Activated CD8-positive, alpha-beta memory T cell treated with anti-CD3 and anti-CD28 coated beads, Interleukin-2, amount 50 U/mL, for 4 hours (primary cell): ENCODE measurements at regions not wholly inside any gene's neighbourhood (a gene's known extent, or its start where the extent isn't known, plus 50 kb on each side); places are given as distances from the start of the nearest gene placed in this dataset.
"Not testable (repeated sequence)": the region's sequence is repeated elsewhere in the genome, so short reads cannot be mapped to it uniquely, and the experiment has no call there.

Experiments
- DNase-seq: peaks from one replicate; pipeline ENCODE4 v3.0.0-alpha.2; 2020

DNA sequence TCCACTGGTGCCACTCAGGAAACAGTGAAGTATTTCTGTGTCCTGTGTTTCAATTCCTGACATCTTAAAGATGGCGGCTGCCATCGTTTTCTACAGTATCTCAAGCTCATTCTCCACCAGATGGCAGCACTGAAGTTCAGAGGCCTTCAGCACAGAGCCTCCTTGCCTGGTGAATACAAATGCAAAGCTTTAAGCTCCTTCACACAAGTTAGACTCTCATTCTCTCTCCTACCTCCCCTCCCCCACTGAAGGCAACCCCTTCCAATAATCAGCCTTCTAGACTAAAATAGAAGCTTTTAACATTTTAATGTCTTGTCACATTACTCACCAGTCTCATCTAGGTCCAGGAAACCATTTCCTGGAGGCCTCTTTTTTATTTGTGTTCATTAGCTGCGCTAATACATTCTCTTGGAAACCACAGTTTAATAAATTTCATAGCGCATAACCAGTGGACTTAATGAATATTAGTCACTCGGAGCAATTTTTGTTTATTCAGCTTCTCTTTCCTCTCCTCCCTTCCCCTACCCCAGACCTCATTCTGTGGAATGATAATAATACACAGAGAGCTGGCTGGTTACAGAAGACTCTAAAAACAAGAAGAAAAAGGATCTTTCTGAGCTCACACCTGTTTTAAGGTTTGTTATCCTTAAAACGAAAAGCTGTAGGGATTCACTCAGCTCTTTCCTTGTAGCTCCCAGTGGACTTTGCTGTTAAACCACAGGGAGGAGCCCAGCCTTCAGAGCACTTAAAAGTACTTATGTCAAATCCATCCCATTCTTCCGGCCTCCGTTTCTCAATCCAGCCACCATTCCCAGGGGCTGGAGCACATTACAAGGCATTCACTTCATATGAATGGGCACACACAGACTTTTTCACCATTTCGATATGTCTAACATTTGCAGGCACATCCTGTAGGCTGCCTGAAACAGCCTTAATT is 384.9 kb downstream of the HLX start:
- DNase-seq = no peak

DNA sequence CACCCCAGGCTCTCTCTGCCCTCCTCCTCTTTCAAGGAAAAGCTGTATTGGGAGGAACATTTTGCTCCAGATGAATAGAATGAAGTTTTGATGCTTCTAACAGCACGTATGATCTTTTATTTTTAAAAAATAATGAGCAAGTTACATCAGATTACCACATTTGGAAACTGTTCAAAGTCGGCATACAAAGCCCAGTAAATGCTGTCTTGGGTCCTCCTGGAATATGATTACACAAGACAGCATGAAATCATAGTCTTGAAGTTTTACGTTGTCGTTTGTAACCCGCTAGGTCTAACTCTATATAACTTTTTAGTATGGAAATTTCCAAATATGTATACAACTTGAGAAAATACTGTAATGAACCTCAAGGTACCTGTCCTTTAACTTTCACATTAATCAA is 385.6 kb downstream of the HLX start:
- DNase-seq = no peak

DNA sequence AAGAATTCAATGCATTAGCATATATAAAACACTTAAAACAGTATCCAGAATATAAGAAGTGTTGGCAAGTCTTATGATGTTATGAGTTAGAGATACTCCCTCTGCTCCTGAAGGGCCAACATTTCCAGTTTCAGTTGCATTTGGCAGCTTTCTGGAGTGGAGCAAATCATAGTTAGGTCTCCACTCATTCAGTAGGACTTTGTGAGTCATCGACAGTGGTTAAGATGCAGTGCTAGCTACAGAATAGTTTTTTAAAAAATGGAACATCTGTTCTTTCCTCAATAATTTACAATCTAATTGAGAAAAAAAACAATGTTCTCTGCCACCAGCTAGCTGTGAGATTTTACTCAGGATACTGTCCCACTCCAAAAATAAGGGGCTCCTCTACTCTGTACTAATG is 389.1 kb downstream of the HLX start:
- DNase-seq = no peak

DNA sequence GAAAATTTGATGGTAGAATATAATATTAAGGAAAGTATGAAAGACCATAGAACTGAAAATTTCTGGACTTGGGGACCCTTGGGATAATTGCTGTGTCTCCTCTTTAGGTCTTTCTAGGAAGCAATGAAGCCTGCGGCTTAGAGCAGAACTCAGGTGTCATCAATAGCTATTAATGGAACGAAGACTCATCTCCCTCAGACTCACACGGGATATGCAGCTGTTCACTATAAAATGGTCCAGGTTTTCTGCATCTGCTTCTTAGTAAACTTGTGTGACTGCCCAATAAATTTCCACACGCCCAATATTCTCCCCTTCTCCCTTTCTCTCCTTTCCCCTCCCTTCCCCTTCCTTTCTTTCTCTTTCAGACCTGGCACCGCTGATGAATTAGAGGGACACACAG is 392.5 kb downstream of the HLX start:
- DNase-seq = no peak

DNA sequence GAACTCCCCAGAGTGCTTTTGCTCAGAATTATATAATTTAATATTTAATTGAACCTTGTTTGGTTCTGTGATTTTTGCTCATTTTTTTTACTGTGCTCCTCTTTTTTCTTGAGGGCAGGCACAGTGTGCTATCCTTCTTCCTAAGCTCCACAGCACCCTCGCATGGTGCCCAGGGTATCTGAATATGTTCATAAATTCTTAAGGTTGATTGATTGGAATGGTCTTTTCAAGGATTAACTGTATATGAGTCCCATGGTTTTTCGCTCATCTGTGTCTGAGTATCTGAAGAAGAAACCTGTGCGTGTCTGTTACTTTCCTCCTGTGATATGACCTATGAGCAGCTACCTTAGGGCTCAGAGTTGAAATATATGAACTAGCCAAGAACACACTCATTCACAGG is 393.7 kb downstream of the HLX start:
- DNase-seq = no peak

DNA sequence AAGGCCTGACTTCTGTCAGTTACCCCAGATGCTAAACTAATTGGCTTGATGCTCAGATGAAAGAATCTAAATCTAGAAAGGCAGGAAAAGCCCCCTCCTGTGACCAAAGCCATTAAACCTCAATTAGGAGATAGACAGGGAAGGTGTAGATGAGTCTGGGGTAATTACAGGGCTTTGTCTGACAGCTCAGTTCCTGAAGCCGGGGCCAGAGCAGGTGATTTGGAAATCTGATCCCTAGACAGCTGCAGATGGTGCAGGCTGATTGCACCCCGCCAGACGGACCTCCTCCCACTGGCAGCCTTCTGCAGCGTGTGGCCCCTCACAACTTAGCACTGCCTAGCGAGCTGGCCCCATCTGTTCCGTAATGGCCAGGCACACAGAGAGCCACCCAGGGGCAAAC is 395.1 kb downstream of the HLX start:
- no peak for DNase-seq

DNA sequence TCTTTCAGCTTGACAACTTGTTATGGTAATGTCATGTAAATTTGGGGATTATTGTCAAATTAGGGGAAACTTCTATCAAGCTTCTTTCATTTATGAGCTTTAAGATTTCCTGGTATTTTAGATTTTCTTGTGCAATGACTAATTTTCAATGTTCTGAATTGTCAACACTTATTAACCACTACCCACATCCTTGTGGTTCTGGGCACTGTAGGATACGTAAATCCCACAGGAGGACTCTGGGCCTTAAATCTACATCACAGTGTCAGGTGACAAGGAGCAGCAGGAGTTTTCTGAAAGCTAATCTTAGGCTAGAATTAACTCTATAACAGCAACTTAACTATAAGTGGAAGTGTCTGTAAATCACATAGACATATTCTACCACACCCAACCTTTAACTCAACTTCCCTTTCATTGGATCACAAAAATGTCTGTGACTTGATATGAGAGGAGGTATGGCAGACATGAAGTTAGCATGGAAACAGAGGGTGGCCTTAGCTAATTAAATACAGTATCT is 397.7 kb downstream of the HLX start:
- no peak for DNase-seq

DNA sequence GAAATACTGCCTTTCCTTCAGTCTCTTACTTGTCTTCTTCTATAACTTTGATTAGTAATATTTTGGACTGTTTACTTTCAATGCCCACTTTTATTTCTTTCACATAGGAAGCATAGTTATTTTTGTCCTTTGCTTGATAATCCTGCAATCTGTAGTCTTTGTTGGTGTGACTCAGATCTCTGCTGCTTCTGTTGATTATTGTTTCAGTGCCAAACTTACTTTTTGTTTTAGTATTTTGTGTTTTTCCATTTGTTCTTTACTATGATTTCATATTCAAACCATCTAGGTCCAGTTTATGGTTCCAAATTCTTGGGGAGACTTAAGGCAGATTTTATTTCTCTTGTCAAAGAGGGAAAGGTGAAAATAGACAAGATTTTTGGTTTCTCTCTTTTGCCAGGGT is 399.9 kb downstream of the HLX start:
- DNase-seq = no peak

DNA sequence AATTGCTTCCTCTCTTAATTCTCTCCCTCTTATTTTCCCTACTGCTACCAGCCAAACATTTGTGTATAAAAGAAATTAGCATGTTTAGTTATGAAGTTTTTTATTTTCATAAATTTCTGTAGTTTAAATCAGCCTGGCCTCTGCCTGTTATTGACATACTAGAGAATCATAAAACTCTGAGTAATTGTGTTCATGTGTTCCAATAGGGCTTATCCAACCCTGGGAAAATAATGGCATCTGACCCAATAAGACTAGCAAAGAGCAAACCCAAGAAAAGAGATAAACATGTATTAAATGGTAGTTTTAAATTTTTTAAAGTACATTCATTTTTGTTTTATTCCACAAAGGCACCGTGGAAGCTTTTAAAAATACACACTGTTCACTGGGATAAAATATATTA is 404.3 kb downstream of the HLX start:
- no peak for DNase-seq

DNA sequence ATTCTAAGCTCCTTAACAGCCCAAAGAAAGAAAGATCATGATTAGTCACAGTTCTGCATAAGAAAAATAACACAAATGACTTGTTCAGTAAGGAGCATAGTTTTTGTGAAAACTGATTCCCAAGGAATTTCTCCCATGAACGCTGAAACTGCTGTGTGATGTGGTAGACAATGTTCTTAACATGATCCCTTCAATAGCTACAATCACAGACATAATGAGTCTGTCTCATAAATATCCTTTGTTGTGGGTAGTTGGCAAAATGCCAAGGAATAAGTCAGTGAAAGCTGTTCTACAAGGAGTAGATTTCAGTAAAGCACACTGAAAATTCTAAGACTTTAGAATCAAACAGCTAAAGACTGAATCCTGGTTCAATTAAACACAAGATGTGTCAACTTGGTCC is 404.8 kb downstream of the HLX start:
- DNase-seq = no peak

DNA sequence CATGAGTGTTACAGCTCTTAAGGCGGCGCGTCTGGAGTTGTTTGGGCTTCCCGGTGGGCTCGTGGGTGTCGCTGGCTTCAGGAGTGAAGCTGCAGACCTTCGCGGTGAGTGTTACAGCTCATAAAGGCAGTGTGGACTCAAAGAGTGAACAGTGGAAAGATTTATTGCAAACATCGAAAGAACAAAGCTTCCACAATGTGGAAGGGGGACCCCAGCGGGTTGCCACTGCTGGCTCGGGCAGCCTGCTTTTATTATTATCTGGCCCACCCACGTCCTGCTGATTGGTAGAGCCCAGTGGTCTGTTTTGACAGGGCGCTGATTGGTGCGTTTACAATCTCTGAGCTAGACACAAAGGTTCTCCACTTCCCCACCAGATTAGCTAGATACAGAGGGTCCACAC is 405.7 kb downstream of the HLX start:
- DNase-seq = not testable (repeated sequence)

DNA sequence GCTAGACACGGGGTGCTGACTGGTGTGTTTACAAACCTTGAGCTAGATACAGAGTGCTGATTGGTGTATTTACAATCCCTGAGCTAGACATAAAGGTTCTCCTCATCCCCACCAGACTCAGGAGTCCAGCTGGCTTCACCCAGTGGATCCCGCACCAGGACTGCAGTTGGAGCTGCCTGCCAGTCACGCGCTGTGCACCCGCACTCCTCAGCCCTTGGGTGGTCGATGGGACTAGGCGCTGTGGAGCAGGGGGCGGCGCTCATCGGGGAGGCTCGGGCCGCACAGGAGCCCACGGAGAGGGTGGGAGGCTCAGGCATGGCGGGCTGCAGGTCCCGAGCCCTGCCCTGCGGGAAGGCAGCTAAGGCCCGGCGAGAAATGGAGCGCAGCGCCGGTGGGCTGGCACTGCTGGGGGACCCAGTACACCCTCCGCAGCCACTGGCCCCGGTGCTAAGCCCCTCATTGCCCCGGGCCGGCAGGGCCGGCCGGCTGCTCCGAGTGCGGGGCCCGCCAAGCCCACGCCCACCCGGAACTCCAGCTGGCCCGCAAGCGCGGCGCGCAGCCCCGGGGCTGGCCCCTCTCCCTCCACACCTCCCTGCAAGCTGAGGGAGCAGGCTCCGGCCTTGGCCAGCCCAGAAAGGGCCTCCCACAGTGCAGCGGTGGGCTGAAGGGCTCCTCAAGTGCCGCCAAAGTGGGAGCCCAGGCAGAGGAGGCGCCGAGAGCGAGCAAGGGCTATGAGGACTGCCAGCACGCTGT is 406.4 kb downstream of the HLX start:
- not testable (repeated sequence) for DNase-seq

DNA sequence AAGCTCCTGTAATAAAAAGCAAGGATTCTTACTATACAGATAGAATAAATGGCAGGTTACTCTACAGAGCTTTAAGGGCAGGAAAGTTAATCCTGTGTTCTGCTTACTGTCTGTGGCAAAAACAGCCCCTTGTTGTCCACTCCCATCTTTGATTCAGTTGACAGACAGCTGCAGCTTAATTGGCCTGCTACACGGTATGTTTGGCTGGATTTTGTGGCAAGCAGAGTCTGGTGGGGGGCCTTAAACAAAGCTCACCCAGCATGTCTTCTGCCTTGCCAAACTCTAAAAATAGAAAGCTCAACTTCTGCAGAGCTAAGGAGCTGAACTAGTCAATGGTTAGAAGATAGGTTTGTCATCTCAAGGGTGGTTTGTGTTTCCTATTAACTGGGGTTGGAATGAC is 407.2 kb downstream of the HLX start:
- DNase-seq = no peak

DNA sequence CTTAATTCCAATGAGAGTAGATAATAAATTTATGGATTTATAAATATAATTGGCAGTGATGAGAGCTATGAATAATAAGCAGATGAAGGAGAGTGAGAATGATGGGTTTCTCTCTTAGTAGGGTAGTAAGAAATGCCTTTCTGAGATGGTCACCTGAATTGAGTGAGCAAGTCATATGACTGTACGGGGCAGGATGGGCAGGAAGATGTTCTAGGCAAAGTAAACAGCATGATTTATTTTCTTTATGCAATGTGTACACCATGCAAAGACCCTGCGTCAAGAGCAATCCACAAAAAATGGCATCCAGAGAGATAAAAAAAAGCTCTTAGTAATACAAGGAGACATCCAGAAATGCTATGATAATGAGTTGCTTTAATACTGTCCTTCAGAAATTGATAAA is 409.9 kb downstream of the HLX start:
- no peak for DNase-seq

DNA sequence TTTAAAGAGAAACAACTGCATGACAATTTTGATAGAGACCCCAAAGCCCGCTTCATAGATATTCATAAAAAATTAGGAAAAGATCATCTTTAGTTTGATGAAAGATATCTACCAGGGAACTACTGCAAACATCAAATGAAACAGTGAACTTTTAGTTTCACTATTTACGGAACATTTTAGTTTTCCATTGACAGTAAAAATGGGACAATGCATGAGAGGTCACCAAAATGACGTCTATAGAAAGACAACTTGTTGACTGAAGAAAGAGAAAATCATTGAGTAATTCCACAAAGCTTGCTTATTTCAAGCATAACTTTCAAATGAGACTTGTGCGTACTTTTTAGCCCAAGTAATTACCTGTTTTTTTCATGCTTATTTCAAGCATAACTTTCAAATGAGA is 411.4 kb downstream of the HLX start:
- no peak for DNase-seq

DNA sequence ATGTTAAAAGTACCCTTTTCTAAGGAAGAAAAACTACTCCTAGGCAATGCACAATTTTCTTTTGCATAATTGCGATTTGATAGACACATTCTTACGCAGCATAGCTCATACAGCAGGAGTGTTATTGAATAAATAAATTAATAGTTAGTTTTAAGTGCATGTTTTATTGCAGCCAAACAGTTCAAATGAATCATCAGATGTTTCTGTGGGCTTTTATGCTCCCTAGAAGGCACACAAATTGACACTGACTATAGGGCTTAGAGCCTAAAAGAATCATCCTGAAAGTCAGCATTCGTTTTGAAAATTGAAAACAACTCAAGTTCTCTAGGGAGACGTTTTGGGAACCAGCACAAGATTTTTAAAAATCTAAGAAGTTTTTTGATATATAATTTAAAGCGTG is 411.9 kb downstream of the HLX start:
- DNase-seq = no peak

DNA sequence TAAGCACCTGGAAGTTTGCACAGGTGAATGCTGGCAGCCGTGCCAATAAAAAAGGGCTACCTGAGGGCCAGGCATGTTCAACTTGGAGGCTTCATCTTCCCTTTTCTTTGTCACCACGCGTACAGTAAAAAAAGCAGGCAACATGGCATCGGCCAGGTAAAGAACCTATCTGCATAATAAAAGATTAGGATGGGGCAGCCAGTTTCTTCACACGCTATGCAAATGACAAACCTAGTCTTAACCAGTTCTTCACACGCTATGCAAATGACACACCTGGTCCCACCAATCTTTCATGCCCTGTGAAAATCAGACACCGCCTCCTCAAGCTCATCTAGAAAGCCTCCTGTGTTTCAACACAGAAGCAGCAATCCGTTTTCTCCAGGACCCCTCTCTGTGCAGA is 413.4 kb downstream of the HLX start:
- DNase-seq = no peak

DNA sequence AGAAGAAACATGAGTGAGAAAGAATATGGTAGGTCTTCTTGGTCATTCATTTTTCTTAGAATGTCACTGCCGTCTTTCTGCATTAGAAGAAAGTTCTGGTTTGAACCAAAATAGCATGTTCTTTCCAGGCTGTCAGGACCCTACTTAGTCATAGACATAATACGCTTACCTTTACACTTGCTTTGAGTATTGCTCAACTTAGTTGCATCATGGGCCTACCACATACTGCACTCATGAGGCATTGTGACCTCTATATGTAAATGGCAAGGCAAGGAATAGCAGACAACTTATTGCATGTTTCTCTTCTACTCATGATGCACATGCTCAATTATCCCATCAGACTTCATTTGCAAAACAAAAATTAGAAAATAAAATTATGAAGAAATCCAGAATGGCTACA is 415.0 kb downstream of the HLX start:
- no peak for DNase-seq

DNA sequence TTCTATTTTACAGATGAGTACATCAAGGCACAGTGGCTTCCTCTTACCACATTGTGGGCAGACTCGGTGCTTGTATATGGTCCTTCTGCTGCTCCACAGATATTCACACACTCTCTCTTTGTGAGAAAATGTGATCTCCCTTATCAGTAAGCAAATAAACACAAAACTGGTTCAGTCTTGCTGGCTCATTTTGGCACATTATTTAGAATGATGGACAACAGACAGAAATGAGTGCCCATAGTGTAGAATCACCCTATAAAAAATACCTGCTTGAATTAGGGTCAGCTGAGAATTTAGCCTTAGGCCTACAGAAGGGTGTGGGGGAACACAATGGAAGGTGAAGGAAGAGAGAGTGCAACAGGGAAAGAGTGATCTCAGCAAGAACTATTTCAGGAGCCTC is 423.1 kb downstream of the HLX start:
- DNase-seq = no peak

DNA sequence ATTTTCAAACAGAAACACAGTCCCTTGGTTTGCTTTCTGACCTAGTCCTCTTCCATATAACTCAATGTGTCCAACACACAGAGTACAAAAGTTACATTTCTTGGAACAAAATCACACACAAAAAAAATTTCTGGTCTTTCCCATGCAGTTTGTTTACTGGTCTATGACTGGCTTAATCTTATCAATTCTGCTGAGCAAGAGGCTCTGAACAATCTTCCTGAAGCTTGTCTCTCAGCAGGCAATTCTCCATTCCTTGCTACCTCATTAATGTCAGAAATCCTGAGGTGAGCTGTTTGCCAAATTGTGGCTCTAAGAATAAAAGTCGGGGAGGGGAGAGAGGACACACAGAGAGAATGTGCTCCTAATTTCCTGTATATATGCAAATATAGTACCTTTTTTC is 423.6 kb downstream of the HLX start:
- DNase-seq = no peak

DNA sequence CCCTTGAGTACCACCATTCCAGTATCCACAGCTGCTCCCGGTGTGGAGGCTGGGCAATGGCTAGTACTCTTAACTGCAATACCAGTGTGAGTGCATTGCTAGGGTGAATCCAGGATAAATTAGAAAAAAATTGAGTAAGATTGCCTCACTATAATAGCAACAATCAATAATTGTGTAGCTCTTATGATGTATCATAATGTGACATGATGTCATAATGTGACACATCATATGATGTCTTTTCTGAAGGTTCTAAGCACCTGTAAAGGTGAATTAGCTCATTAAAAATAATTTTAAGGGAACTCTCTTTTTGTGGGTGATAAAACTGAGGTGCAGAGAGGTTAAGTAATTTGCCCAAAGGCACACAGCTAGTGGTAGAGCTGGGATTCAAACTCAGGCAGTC is 424.4 kb downstream of the HLX start:
- DNase-seq = no peak

DNA sequence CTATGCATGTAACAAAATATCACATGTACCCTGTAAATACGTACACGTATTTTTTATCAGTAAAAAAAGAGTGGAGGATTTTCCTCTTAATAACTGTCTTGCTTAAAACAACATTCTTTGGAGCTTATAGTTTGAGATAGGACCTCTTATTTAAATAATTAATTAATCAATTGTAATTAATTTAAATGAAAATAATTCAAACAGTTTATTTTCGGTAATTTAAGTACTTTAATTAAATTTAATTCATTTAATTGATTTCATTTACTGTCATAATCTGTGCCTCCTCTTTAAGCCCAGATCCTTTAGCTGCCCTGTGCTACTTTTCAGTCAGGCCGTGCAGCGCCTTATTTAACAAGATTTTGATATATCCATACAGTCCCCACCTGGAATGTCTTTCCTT is 427.0 kb downstream of the HLX start:
- no peak for DNase-seq

DNA sequence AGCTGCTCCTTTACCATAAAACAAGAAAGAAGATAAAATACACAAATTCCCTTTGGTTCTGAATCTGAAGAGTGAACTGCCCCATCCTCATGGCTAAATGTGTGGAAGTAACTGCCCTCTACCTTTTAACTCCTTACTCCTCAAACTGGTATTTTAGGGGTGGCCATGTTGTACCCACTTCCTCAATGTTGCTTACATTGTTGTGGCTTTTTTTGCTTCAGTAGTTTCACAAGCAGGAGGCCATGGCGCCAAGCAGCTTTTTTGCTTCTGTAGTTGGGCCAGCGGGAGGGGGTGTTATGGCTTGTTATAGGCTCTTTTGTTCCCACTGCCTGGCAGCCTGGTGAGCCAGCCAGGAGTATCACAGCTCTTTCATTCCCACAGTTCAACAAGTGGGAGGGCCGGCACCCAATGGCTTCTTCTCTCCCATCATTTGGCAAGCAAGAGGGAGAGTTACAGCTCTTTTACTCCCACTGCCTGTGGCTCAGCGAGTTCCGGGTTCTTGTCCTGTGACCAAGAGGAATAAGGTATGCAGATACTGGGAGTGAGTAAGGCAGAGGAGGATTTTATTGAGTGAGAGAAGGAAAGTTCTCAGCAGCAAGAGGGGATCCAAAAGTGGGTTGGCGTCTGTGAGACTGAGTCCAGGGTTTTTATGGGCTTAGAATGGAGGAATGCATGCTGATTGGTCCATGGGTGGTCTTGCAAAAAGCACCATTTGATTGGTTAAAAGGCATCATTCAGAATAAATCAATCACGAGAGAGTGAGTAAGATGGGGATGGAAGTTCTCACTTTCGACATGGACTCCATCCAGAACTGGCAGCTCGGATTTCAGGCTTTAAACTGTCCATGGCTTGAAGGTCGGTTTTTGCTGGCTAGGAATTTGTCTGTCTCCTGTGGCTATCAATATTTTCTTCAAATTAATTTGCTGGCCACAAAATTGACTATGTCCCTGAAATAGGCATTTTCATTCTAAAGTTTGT is 429.6 kb downstream of the HLX start:
- DNase-seq = no peak
